ENCODE measurements at regions not wholly inside any gene's neighbourhood (a gene's known extent, or its start where the extent isn't known, plus 50 kb on each side); places are given as distances from the start of the nearest gene placed in this dataset.
"Not testable (repeated sequence)": the region's sequence is repeated elsewhere in the genome, so short reads cannot be mapped to it uniquely, and the experiment has no call there.

GRCh38 chr9:1538301-1538700, 476.8 kb upstream of the SMARCA2 start:
- DNase-seq (ENCODE audit: low spot score) = no peak

- DNase-seq (ENCODE audit: low spot score) = no peak
Observed at GRCh38 chr9:1539216-1539615, 475.9 kb upstream of the SMARCA2 start.

- no peak for DNase-seq (ENCODE audit: low spot score)
Observed at GRCh38 chr9:1550636-1551035, 464.5 kb upstream of the SMARCA2 start.

GRCh38 chr9:1554081-1555035, 460.8 kb upstream of the SMARCA2 start:
- no peak for DNase-seq (ENCODE audit: low spot score)

GRCh38 chr9:1558666-1559065, 456.5 kb upstream of the SMARCA2 start:
- not testable (repeated sequence) for DNase-seq (ENCODE audit: low spot score)

- DNase-seq (ENCODE audit: low spot score) = no peak
Observed at GRCh38 chr9:1575939-1576338, 439.2 kb upstream of the SMARCA2 start.

GRCh38 chr9:1580215-1580614, 434.9 kb upstream of the SMARCA2 start:
- no peak for DNase-seq (ENCODE audit: low spot score)

- no peak for DNase-seq (ENCODE audit: low spot score)
Observed at GRCh38 chr9:1581926-1582325, 433.2 kb upstream of the SMARCA2 start.

GRCh38 chr9:1591310-1591709, 423.8 kb upstream of the SMARCA2 start:
- no peak for DNase-seq (ENCODE audit: low spot score)

- DNase-seq (ENCODE audit: low spot score) = no peak
Observed at GRCh38 chr9:1598270-1598669, 416.9 kb upstream of the SMARCA2 start.

- no peak for DNase-seq (ENCODE audit: low spot score)
Observed at GRCh38 chr9:1599961-1600360, 415.2 kb upstream of the SMARCA2 start.

- no peak for DNase-seq (ENCODE audit: low spot score)
Observed at GRCh38 chr9:1604942-1605560, 410.1 kb upstream of the SMARCA2 start.

- no peak for DNase-seq (ENCODE audit: low spot score)
Observed at GRCh38 chr9:1606253-1606652, 408.9 kb upstream of the SMARCA2 start.

- no peak for DNase-seq (ENCODE audit: low spot score)
Observed at GRCh38 chr9:1612886-1613285, 402.3 kb upstream of the SMARCA2 start.

GRCh38 chr9:1617419-1617818, 397.7 kb upstream of the SMARCA2 start:
- DNase-seq (ENCODE audit: low spot score) = no peak

- no peak for DNase-seq (ENCODE audit: low spot score)
Observed at GRCh38 chr9:1619915-1620710, 395.0 kb upstream of the SMARCA2 start.

GRCh38 chr9:1637401-1637800, 377.7 kb upstream of the SMARCA2 start:
- DNase-seq (ENCODE audit: low spot score) = no peak

- no peak for DNase-seq (ENCODE audit: low spot score)
Observed at GRCh38 chr9:1639166-1639565, 376.0 kb upstream of the SMARCA2 start.

GRCh38 chr9:1647776-1648175, 367.4 kb upstream of the SMARCA2 start:
- DNase-seq (ENCODE audit: low spot score) = no peak

- DNase-seq (ENCODE audit: low spot score) = no peak
Observed at GRCh38 chr9:1653282-1653681, 361.9 kb upstream of the SMARCA2 start.

GRCh38 chr9:1658661-1659362, 356.3 kb upstream of the SMARCA2 start:
- no peak for DNase-seq (ENCODE audit: low spot score)

GRCh38 chr9:1659363-1659690, 355.8 kb upstream of the SMARCA2 start:
- no peak for DNase-seq (ENCODE audit: low spot score)
